Panc1 (cell line): ENCODE measurements at regions not wholly inside any gene's neighbourhood (a gene's known extent, or its start where the extent isn't known, plus 50 kb on each side); places are given as distances from the start of the nearest gene placed in this dataset.

ENCODE experiments used
- ATAC-seq: fragments of 200-7000 bp; cut with Tn5 transposase; 2 replicates; pipeline ENCODE4 v1.9.1; 2020; ENCODE audit warnings: mild to moderate bottlenecking, moderate library complexity
- BruUV-seq: library from RNA; stranded (reverse); fragments of 400-500 nt; replicated peaks from 2 replicates; lab custom pipeline; 2021; lab: Mats Ljungman, UMichigan
- CTCF ChIA-PET: fragments of 300-600 bp; sonication (Branson Sonifier 250); formaldehyde crosslinking; loops from one replicate; lab custom pipeline; 2022; ENCODE audit warnings: antibody characterized with exemption; lab: Charles Lee
- POLR2A ChIA-PET: fragments of 300-600 bp; sonication (Branson Sonifier 250); formaldehyde crosslinking; loops from one replicate; lab custom pipeline; 2022; ENCODE audit warnings: antibody characterized with exemption; lab: Charles Lee
- DNase-seq: peaks from one replicate; pipeline ENCODE4 v3.0.0-alpha.2; 2010; ENCODE audit warnings: low read depth, low spot score
- H3K27ac ChIP-seq: 2 replicates; pipeline ENCODE4 v1.5.1; 2011; ENCODE audit warnings: mild to moderate bottlenecking, low read length, inconsistent platforms
- H3K27me3 ChIP-seq: fragments of 200-500 bp; sonication (Bioruptor generic); 2 replicates; pipeline ENCODE4 v1.6.0; 2014; ENCODE audit warnings: low read length, inconsistent platforms; ENCODE audit not compliant: control insufficient read depth, insufficient read depth
- H3K36me3 ChIP-seq: fragments of 200-500 bp; sonication (Bioruptor generic); 2 replicates; pipeline ENCODE4 v1.5.1; 2014; ENCODE audit warnings: inconsistent platforms, mild to moderate bottlenecking, low read length, moderate library complexity; ENCODE audit not compliant: control insufficient read depth, insufficient read depth
- H3K4me1 ChIP-seq: 2 replicates; pipeline ENCODE4 v1.5.1; 2011; ENCODE audit warnings: inconsistent platforms, mild to moderate bottlenecking, low read length, moderate library complexity; ENCODE audit not compliant: control insufficient read depth, insufficient read depth
- H3K4me3 ChIP-seq, 2 experiments: 2 replicates each; pipeline ENCODE4 v1.5.1; 2011 to 2012; ENCODE audit warnings: low read depth in 2 of 2, low read length in 2 of 2, mild to moderate bottlenecking in 2 of 2, inconsistent platforms in 1 of 2, moderate library complexity in 1 of 2
- H3K9me3 ChIP-seq: fragments of 200-500 bp; sonication (Bioruptor generic); 2 replicates; pipeline ENCODE4 v1.5.1; 2014; ENCODE audit warnings: low read depth, mild to moderate bottlenecking, inconsistent platforms, low read length, moderate library complexity; ENCODE audit not compliant: control insufficient read depth, insufficient read depth
- CTCF ChIP-seq: fragments of 450-650 bp; IDR thresholded peaks from 2 replicates; pipeline ENCODE4 v1.5.1; 2017; ENCODE audit warnings: mild to moderate bottlenecking
- POLR2AphosphoS5 ChIP-seq: IDR thresholded peaks from 2 replicates; pipeline ENCODE4 v1.6.1; 2012; ENCODE audit warnings: mild to moderate bottlenecking, low read depth, low read length, moderate library complexity
- REST ChIP-seq, 2 experiments: IDR thresholded peaks; 2 replicates each; pipeline ENCODE4 v1.6.1; 2011 to 2012; ENCODE audit warnings: low read depth in 2 of 2, control low read depth in 1 of 2, low read length in 1 of 2, mild to moderate bottlenecking in 1 of 2, moderate library complexity in 1 of 2; ENCODE audit not compliant: insufficient read depth in 1 of 2
- SIN3A ChIP-seq: IDR thresholded peaks from 2 replicates; pipeline ENCODE4 v1.6.1; 2012; ENCODE audit warnings: low read depth, mild to moderate bottlenecking, low read length, moderate library complexity, borderline replicate concordance; ENCODE audit not compliant: insufficient read depth
- TCF7L2 ChIP-seq: IDR thresholded peaks from 2 replicates; pipeline ENCODE4 v1.6.1; 2011; ENCODE audit warnings: mild to moderate bottlenecking, low read depth, low read length, inconsistent platforms
- in situ Hi-C: cut with HindIII; loops from 2 replicates; pipeline ENCODE4 v1.10.0; 2016; ENCODE audit warnings: low sequenced_read_pairs, low pct_unique_long_range_greater_than_20kb
- intact Hi-C: fragments of 100-400 bp; cut with micrococcal nuclease; formaldehyde crosslinking; loops from one replicate; pipeline ENCODE4 v1.10.0; 2022; ENCODE audit not compliant: unreplicated experiment

- in situ Hi-C loops (no loop called here), intact Hi-C loops (no loop called here)
- Histone ChIP-seq H3K9me3 (peaks cover 4% of the 10 kb centered on the region; the same call in 1 of the 2 replicates), H3K4me1 (no peaks in the 10 kb centered on the region), H3K36me3 (no peaks in the 10 kb centered on the region), H3K27ac (no peak overlapping the region), H3K4me3 (no peak overlapping the region), H3K27me3 (no peaks in the 10 kb centered on the region)
- CTCF ChIA-PET = no interaction called here
- POLR2A ChIA-PET = no interaction called here
- TF ChIP-seq SIN3A = no peak
- no peak for TF ChIP-seq CTCF
- no TSS peak for BruUV-seq
- ATAC-seq = no peak
- DNase-seq = no peak
Measured at GRCh38 chr5:164351245-164351834, 845.9 kb downstream of the MAT2B start.

GRCh38 chr5:164352695-164353094, 847.3 kb downstream of the MAT2B start:
- in situ Hi-C loops = no loop called here
- no peak overlapping the region for H3K27ac ChIP-seq

GRCh38 chr5:164353155-164353554, 847.7 kb downstream of the MAT2B start:
- ChIA-PET CTCF (no interaction called here), POLR2A (no interaction called here)
- DNase-seq = no peak
- intact Hi-C loops = no loop called here
- BruUV-seq = no TSS peak
- H3K27me3 ChIP-seq = no peaks in the 10 kb centered on the region
- no peaks in the 10 kb centered on the region for H3K36me3 ChIP-seq
- H3K9me3 ChIP-seq = peaks cover 4% of the 10 kb centered on the region; the same call in 1 of the 2 replicates
- no peaks in the 10 kb centered on the region for H3K4me1 ChIP-seq
- no peak overlapping the region for H3K27ac ChIP-seq
- TF ChIP-seq POLR2AphosphoS5 = no peak
- no peak for TF ChIP-seq TCF7L2
- no peak for TF ChIP-seq CTCF
- no peak for TF ChIP-seq REST (IDR thresholded peaks at IDR 0.05; ENCODE audit: insufficient read depth in 1 of 2, low read depth in 2 of 2, low read length in 1 of 2)
- no peak for TF ChIP-seq SIN3A
- no peak overlapping the region for H3K4me3 ChIP-seq
- ATAC-seq = no peak
- in situ Hi-C loops = no loop called here

More at GRCh38 chr5:164352695-164353094, 847.3 kb downstream of the MAT2B start:
- ChIA-PET CTCF (no interaction called here), POLR2A (no interaction called here)
- Histone ChIP-seq H3K4me3 (no peak overlapping the region), H3K9me3 (peaks cover 4% of the 10 kb centered on the region; the same call in 1 of the 2 replicates), H3K27me3 (no peaks in the 10 kb centered on the region), H3K36me3 (no peaks in the 10 kb centered on the region), H3K4me1 (no peaks in the 10 kb centered on the region)
- DNase-seq (no peak), ATAC-seq (no peak)
- TF ChIP-seq SIN3A = no peak
- TF ChIP-seq CTCF = no peak
- intact Hi-C loops = no loop called here
- no TSS peak for BruUV-seq
